Small intestine (tissue), 7 donors: ENCODE measurements at regions not wholly inside any gene's neighbourhood (a gene's known extent, or its start where the extent isn't known, plus 50 kb on each side); places are given as distances from the start of the nearest gene placed in this dataset.

Experiments
- DNase-seq, 2 donors: peaks; one replicate each; pipeline versions ENCODE4 v3.0.0 to v3.0.0-alpha.2; 2013
- FAIRE-seq: peaks from 2 replicates; lab custom pipeline; 2012; peaks lifted over from hg19 to GRCh38; lab: Jason Lieb, UNC
- H3K27ac ChIP-seq, 3 donors: one replicate each; pipeline ENCODE4 v1.5.1; 2013; ENCODE audit warnings: low read length in 2 of 3, mild to moderate bottlenecking in 2 of 3, control low read depth in 1 of 3, inconsistent platforms in 1 of 3, low read depth in 1 of 3, moderate library complexity in 1 of 3
- H3K27me3 ChIP-seq, 3 donors: one replicate each; pipeline ENCODE4 v1.6.1; 2013; ENCODE audit warnings: low read length in 3 of 3, inconsistent platforms in 1 of 3; ENCODE audit not compliant: control insufficient read depth in 3 of 3, insufficient read depth in 3 of 3
- H3K36me3 ChIP-seq, 3 donors: one replicate each; pipeline ENCODE4 v1.6.1; 2013; ENCODE audit warnings: low read length in 3 of 3, inconsistent platforms in 1 of 3, low read depth in 1 of 3, mild to moderate bottlenecking in 1 of 3, moderate library complexity in 1 of 3; ENCODE audit not compliant: control insufficient read depth in 3 of 3, insufficient read depth in 2 of 3
- H3K4me1 ChIP-seq, 3 donors: one replicate each; pipeline ENCODE4 v1.6.1; 2013; ENCODE audit warnings: low read length in 2 of 3, inconsistent platforms in 1 of 3, low read depth in 1 of 3, mild to moderate bottlenecking in 1 of 3, moderate library complexity in 1 of 3; ENCODE audit not compliant: control insufficient read depth in 3 of 3, insufficient read depth in 2 of 3
- H3K4me3 ChIP-seq, 3 donors: one replicate each; pipeline ENCODE4 v1.5.1; 2013; ENCODE audit warnings: low read length in 3 of 3, control low read depth in 1 of 3, inconsistent platforms in 1 of 3, low read depth in 1 of 3, mild to moderate bottlenecking in 1 of 3, moderate library complexity in 1 of 3
- H3K9me3 ChIP-seq, 2 donors: one replicate each; pipeline ENCODE4 v1.6.1; 2013; ENCODE audit warnings: low read depth in 1 of 2, low read length in 1 of 2; ENCODE audit not compliant: control insufficient read depth in 2 of 2, insufficient read depth in 1 of 2
- WGBS, 3 donors: extraction: QIAGEN DNeasy Blood & Tissue Kit; methylation state at CpG; one replicate each; pipeline ENCODE4 v1.1.7; 2013; 5-methylcytosine and 5-hydroxymethylcytosine counted together
- donor health status: healthy with polysubstance abuse.
- donor health status: control.
- donor health status: control.
- donor health status: Bipolar disorder and iron deficiency.
- donor health status: healthy.

DNA sequence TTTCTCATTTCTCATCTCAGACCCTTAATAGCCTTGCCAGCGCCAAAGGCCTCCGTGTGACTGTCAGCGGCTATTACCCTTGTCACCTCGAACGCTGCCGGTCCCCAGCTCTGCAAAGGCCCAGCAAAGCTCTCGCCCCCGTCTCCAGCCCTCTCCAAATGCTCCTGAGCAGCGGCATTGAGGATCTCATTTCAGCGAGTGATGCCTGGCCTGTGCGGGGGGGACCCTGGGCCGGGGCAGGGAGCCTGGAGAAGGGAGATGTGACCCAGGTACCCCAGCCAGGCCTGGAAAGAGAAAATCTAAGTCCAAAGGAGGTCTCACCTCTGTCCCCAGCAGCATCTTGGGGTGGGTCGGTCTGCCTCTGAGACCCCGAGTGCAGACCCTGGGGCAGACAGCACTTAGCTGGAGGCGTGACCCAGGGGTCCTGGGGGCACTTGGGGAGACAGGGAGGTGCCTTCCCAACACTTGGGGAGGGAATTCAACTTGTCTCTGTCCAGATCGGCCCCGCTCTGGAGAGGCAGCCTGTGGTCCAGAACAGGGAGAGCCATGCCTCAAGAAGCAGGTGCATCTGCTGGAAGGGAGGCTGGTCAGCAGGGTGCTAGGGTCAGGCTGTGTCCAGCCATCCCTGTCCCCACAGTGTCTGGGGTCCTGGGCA is 521.3 kb downstream of the TBC1D22A start:
- Histone ChIP-seq H3K27ac (no peak overlapping the region), H3K4me3 (no peak overlapping the region), H3K9me3 (no peaks in the 10 kb centered on the region), H3K36me3 (no peaks in the 10 kb centered on the region), H3K4me1 (no peaks in the 10 kb centered on the region), H3K27me3 (no peaks in the 10 kb centered on the region)
- WGBS, 3 donors: 74 to 84% (median 77%) methylated on average over 17 of the region's 17 CpGs
- no peak for FAIRE-seq
- DNase-seq: no peak

DNA sequence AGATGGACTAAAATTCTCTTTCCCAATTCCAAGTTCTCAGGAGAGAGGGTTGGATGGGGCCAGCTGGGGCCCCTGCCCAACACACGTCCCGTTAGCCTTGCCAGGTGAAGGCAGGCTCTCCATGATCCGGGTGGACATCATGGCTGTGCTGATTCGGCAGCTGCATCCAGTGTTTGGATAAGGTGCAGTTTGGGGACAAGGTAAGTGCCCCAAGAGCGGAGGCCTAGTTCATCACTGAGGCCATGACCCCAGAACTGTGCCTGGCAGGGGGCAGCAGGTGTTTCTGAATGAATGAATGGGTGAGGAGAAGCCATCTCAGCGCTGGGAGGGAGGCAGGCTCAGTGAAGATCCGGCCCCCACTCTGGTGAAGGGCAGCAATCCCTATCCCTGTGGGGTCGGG is 520.4 kb downstream of the TBC1D22A start:
- WGBS, 3 donors: 77 to 87% (median 78%) methylated on average over 8 of the region's 8 CpGs
- H3K4me3 ChIP-seq: no peak overlapping the region
- no peaks in the 10 kb centered on the region for H3K27me3 ChIP-seq
- no peaks in the 10 kb centered on the region for H3K4me1 ChIP-seq
- FAIRE-seq (no peak), DNase-seq (no peak)
- H3K36me3 ChIP-seq: no peaks in the 10 kb centered on the region
- no peak overlapping the region for H3K27ac ChIP-seq
- no peaks in the 10 kb centered on the region for H3K9me3 ChIP-seq

DNA sequence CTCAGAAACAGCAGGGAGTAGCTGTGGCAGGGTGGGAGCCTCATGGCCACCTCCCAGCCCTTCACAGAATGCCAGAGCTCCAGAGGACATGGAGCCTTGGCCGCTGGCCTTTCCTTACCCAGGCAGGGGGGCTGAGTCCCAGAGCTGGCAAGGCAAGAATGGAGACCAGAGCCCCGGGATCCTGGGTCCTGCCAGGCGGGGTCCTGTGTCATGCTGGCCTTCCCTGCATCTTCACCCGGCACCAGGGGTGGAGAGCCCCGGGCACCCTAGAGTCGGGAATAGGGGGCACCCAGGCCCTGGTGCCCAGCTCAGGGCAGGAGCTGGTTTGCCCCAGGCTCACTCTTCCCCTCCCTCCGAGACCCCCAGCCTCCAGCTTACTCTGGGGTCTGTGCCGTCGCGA is 519.9 kb downstream of the TBC1D22A start:
- FAIRE-seq: no peak
- Histone ChIP-seq H3K4me3 (no peak overlapping the region), H3K27ac (no peak overlapping the region), H3K36me3 (no peaks in the 10 kb centered on the region), H3K4me1 (no peaks in the 10 kb centered on the region), H3K9me3 (no peaks in the 10 kb centered on the region), H3K27me3 (no peaks in the 10 kb centered on the region)
- WGBS, 3 donors: 81 to 88% (median 81%) methylated on average over 9 to 10 of the region's 10 CpGs
- no peak for DNase-seq

DNA sequence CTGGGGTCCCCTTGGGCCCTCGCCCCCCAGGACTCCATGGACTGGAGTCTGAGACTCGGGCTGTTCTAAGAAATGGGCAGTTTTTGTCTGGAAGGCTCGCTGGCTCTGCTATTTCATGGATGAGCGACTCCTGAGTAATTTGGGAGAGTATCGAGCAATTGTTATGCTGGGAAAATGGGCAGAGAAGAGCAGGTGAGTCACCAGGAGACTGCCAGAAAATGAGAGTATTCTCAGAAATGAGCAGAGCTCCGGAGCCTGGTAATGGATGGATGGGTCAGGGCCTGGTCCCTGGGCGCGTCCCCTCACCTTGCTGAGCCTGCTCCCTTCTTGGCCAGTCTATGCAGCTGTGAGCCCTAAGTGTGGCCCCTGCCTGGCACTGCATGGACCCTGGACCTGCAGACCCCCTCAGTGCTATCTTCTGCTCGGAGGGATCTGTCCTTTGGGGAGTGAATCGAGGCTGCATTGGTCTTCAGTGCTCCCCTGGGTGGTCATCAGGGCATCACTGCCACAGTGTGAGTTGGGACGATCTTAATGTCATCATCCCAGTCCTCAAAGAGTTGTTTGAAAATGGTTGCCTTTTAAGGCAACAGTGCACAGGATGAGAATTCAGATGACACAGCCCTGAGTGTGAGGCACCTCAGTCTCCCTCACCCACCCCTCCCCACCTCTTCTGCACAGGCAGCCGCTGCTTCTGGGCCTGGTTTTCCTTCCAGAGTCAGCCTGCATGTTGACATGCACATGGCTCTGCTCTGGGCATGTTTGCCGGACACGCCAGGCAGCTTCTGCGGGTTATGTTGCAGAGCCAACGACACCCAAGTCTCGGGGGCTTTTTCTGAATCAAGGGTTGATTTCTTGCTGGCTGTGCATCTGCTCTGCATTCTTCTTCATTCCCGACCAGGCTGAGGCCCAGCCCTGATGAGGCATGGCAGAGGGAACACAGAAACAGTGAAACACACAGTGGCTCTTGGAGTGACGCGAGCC is 519.0 kb downstream of the TBC1D22A start:
- no peak overlapping the region for H3K4me3 ChIP-seq
- no peaks in the 10 kb centered on the region for H3K36me3 ChIP-seq
- H3K27ac ChIP-seq: no peak overlapping the region
- H3K4me1 ChIP-seq: no peaks in the 10 kb centered on the region
- no peaks in the 10 kb centered on the region for H3K9me3 ChIP-seq
- DNase-seq: no peak
- no peak for FAIRE-seq
- WGBS, 3 donors: 75 to 80% (median 76%) methylated on average over 20 of the region's 20 CpGs
- H3K27me3 ChIP-seq: no peaks in the 10 kb centered on the region

DNA sequence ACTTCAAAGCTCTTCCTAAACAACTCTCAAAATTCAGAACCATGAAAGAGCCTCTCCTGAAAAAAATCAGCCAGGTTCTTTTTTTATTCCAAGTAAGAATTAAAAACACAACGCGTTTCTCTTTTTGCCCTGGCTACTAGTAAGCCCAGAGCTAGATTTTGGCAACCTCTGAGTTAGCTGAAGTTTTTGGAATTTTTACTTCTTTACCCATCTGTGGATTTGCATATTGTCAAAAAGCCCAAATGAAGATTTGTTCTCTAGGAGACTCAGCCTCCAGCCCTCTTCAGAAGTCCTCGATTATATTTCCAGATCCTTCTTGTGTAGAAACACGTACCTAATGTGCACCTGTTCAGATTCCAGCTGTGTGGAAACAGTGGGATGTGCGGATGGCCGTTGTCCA is 517.9 kb downstream of the TBC1D22A start:
- Histone ChIP-seq H3K4me3 (no peak overlapping the region), H3K9me3 (no peaks in the 10 kb centered on the region), H3K27me3 (no peaks in the 10 kb centered on the region), H3K4me1 (no peaks in the 10 kb centered on the region), H3K36me3 (no peaks in the 10 kb centered on the region), H3K27ac (no peak overlapping the region)
- no peak for DNase-seq
- 69 to 81% (median 75%) methylated on average over 6 of the region's 6 CpGs for WGBS, 3 donors
- FAIRE-seq: no peak

DNA sequence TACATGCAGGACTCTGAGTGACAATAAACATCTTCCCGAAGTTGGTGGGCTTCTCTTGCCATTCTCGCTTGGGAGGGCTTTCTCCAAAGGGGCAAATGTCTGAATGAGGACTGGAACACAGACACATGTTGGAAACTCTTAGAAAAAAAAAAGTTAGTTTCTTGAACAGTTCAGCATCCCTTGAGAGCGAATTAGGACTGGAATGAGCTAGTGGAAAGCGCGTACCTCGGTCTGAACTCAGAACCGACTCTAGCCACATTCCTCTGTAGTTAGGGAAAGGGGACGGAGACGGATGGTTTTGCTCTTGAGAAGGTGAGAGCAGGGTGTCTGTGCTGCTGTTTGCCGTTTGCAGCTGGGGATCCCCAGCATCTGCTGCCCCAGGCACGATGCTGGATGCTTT is 517.3 kb downstream of the TBC1D22A start:
- Histone ChIP-seq H3K36me3 (no peaks in the 10 kb centered on the region), H3K4me1 (no peaks in the 10 kb centered on the region), H3K9me3 (no peaks in the 10 kb centered on the region), H3K27me3 (no peaks in the 10 kb centered on the region), H3K4me3 (no peak overlapping the region), H3K27ac (no peak overlapping the region)
- 55 to 69% (median 63%) methylated on average over 11 of the region's 11 CpGs for WGBS, 3 donors
- DNase-seq: no peak
- FAIRE-seq: no peak

DNA sequence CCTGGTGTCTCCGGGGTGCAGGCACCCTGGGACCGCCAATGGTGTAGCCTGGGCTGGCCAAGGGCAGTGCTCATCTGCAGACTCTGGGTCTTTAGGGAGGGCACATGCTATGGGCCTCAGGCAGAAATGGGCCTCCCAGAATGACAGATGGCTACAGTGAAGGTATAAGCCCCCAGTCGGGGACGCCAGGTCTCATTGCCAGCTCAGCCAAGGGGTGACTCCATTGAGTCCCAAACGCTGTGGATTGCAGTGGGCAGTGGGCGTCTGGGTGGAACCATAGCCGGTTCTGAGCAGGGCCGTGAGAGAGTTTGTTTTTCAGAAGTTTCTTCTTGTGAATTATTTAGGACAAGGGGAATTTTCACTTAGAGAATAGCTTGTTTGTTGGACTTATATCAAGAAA is 516.9 kb downstream of the TBC1D22A start:
- Histone ChIP-seq H3K4me1 (no peaks in the 10 kb centered on the region), H3K9me3 (no peaks in the 10 kb centered on the region), H3K36me3 (no peaks in the 10 kb centered on the region), H3K27ac (no peak overlapping the region), H3K4me3 (no peak overlapping the region), H3K27me3 (no peaks in the 10 kb centered on the region)
- FAIRE-seq (no peak), DNase-seq (no peak)
- WGBS, 3 donors: 85 to 86% (median 85%) methylated on average over 8 of the region's 8 CpGs

DNA sequence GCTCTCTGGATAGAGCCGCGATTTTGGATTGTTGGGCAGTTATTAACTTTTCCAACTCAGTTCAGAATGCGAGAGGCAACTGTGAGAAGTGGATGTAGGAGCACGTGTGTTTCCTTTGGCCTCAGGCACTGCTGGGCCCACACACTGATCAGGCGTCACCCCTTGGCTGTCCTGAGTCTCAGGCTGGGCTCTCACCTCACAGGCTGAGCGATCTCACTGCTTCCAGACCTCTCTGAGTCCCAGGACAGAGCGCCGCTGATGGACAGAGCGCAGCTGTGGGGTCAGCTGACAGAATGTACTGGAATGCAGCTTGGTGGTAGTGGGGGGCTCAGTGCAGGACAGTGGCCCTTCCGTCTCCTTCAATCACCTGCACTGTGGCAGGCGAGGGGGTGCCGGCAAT is 516.2 kb downstream of the TBC1D22A start:
- DNase-seq: no peak

More for the DNA sequence above, 516.2 kb downstream of the TBC1D22A start:
- no peaks in the 10 kb centered on the region for H3K36me3 ChIP-seq
- no peaks in the 10 kb centered on the region for H3K27me3 ChIP-seq
- no peak overlapping the region for H3K4me3 ChIP-seq
- 78 to 88% (median 87%) methylated on average over 12 of the region's 12 CpGs for WGBS, 3 donors
- FAIRE-seq: no peak
- no peak overlapping the region for H3K27ac ChIP-seq
- no peaks in the 10 kb centered on the region for H3K9me3 ChIP-seq
- H3K4me1 ChIP-seq: no peaks in the 10 kb centered on the region
